ENCODE measurements at regions not wholly inside any gene's neighbourhood (a gene's known extent, or its start where the extent isn't known, plus 50 kb on each side); places are given as distances from the start of the nearest gene placed in this dataset.
A peak's percentile ranks its signal among the peaks of the same experiment; 100 is the strongest.

DNA sequence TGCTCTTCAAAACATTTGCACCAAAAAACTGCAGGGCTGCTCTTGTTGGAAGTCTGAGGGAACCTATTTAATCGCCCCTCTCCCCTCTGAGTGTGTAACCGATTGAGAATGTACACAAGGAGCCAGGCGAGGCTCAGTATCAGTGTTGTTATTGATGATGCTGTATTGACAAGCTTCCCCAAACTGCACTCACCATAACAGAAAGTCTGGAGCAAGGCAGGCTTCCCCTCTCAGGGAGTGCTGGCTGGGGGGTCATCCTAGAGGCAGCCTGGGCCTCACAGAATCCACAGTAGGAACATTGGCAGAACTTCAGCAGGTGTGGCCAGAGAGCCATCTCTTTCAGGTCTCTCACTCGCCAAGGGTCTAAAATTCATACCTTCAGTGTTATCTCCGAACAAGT, 58.1 kb upstream of the TUNAR start:
- no peak overlapping the region for H3K27ac ChIP-seq
- TF ChIP-seq ZFX (IDR thresholded peaks at IDR 0.05), result no peak
- TF ChIP-seq, protein P1, sequence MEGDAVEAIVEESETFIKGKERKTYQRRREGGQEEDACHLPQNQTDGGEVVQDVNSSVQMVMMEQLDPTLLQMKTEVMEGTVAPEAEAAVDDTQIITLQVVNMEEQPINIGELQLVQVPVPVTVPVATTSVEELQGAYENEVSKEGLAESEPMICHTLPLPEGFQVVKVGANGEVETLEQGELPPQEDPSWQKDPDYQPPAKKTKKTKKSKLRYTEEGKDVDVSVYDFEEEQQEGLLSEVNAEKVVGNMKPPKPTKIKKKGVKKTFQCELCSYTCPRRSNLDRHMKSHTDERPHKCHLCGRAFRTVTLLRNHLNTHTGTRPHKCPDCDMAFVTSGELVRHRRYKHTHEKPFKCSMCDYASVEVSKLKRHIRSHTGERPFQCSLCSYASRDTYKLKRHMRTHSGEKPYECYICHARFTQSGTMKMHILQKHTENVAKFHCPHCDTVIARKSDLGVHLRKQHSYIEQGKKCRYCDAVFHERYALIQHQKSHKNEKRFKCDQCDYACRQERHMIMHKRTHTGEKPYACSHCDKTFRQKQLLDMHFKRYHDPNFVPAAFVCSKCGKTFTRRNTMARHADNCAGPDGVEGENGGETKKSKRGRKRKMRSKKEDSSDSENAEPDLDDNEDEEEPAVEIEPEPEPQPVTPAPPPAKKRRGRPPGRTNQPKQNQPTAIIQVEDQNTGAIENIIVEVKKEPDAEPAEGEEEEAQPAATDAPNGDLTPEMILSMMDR (conservative IDR thresholded peaks at IDR 0.05), result no peak

DNA sequence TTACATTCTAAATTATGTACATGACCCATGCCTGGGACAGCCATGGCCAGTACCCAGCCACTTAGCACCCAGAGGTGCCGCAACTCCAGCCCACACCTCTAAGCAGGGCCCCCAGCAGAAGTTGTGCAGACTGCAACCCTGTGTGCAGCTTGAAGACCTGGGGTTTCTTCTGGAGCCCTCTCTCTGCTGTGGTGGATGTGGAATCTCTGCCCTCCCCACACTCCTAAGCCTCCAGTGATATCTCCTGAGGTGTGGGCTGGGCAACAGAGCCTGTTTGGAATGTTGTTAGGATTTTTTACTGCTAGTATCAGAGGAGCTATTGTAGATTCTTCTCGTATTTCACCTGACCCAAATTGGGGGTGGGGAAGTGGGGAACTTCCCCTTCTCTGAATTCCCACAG, 59.4 kb upstream of the TUNAR start:
- H3K27ac ChIP-seq, result peak overlapping the region; percentile 18; the same call in 1 of the 2 replicates
- TF ChIP-seq ZFX (IDR thresholded peaks at IDR 0.05), result no peak
- TF ChIP-seq, protein P1 (conservative IDR thresholded peaks at IDR 0.05), result no peak

DNA sequence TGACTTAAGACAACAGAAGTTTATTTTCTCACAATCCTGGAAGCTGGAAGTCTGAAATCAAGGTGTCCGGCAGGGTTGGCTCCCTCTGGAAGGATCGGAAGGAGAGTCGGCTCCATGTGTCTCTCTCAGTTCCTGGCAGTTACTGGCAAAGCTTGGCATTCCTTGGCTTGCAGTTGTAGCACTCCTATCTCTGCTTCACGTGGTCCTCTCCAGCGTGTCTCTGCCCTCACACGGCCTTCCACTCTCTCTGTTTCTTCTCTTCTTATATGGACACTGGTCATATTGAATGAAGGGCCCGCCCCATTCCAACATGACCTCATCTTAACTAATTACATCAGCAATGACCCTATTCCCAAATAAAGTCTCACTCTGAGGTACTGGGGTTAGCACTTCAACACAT, 60.1 kb upstream of the TUNAR start:
- H3K27ac ChIP-seq, result no peak overlapping the region; the same call in 1 of the 2 replicates
- no peak for TF ChIP-seq ZFX (IDR thresholded peaks at IDR 0.05)
- TF ChIP-seq, protein P1 (conservative IDR thresholded peaks at IDR 0.05), result no peak

DNA sequence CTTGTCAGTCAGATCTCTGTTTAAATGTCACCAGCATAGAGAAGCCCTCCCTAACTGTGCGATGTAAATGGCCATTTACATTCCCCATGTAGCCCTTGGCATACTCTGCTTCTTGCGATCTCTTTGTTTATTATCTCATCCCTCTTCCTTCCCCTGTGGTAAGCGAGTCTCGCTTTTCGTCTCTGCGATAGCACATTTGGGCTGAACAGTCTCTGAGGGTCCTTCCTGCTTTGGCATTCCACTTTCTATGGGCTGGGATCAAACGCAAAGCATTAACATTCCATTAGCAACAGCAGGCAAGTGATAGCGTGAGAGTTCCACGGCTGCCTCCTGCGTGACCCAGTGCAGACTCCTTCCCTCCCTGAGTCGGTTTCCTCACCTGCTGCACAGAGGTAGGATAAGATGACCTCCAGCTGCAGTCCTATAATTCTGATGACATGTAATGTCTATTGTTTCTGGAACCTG, 61.4 kb upstream of the TUNAR start:
- no peak overlapping the region for H3K27ac ChIP-seq
- TF ChIP-seq, protein P1 (conservative IDR thresholded peaks at IDR 0.05), result no peak
- no peak for TF ChIP-seq ZFX (IDR thresholded peaks at IDR 0.05)

DNA sequence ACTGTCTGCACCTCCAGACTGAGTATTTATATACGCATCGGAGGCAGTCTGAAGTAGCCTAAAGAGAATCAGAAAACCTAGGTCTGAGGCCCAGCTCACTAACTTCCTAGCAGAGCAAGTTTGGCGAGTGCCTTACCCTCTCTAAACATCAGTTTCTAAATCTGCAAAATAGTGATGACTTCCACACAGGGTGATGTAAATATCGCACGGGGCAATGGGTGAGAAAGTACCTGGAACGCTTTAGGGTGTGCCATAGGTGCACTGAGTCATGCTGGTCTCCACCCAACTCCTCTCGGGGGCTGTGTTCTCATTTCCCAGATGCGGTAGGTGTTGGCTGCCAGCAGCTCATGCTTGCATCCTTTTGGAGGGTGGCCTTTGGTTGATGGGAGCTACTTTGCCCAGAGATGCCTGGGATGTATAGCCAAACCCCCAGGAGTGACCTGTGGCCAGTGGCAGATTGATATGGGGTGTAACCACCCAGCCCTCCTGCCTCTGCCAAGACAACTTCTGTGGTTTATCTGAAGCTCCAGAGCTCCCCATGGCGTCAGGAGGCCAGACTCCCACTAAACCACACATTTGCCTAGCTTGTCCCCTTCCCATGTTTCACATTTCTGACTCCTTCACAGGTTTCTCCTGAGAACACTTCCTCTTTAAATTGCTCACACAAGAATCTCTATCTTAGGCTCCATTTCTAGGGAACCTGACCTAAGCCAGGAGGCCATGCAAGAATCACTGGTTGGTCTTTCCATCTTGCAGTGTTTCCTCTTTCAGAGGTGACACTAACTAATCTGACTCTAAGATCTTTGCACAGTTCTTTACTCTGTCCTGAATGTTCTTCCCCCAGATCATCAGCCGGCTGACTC, 62.0 kb upstream of the TUNAR start:
- TF ChIP-seq, protein P1 (conservative IDR thresholded peaks at IDR 0.05), result no peak
- TF ChIP-seq ZFX (IDR thresholded peaks at IDR 0.05), result no peak
- H3K27ac ChIP-seq, result no peak overlapping the region

DNA sequence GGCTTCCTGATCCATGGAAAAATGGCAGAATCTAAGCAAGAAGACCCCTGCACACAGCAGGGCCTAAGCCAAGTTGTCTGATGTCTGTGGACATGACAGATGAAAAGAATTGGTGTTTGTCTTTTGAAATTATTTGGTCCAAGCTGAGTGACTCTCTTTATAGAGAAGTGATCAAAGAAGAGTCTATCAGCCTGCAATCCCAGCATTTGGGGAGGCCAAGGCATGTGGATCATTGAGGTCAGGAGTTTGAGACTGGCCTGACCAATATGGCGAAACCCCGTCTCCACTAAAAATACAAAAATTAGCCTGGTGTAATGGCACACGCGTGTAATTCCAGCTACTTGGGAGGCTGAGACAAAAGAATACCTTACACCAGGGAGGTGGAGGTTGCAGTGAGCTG, 64.8 kb upstream of the TUNAR start:
- TF ChIP-seq ZFX (IDR thresholded peaks at IDR 0.05), result no peak
- TF ChIP-seq, protein P1 (conservative IDR thresholded peaks at IDR 0.05), result no peak
- no peak overlapping the region for H3K27ac ChIP-seq

DNA sequence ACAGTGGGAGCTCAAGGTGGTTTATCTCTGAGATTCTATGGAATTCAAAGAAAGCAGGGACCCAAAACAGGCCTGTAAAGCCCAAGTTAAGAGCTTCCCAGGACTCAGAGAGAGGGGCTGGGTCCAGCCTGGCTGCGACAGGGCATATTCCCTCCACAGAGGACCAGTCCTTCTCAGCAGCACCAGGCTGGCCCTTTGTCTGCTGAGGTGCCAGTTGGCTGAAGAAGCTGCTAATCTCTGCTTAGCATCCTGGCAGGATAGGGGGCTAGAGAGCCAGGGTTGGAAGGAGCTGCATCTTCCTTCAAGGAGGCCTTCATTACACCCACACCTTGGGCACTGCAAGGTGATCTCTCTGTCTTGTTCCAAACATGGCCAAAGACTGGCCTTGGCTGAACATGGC, 68.3 kb upstream of the TUNAR start:
- no peak overlapping the region for H3K27ac ChIP-seq
- TF ChIP-seq, protein P1 (conservative IDR thresholded peaks at IDR 0.05), result no peak
- TF ChIP-seq ZFX (IDR thresholded peaks at IDR 0.05), result no peak

Measured in C4-2B (cell line).